HCT116 (cell line): ENCODE measurements at regions not wholly inside any gene's neighbourhood (a gene's known extent, or its start where the extent isn't known, plus 50 kb on each side); places are given as distances from the start of the nearest gene placed in this dataset.

Source experiments
- ATAC-seq: fragments of 200-7000 bp; cut with Tn5 transposase; 2 replicates; pipeline ENCODE4 v1.9.1; 2020; ENCODE audit warnings: mild to moderate bottlenecking, moderate library complexity
- BruUV-seq: library from RNA; stranded (reverse); fragments of 400-500 nt; replicated peaks from 2 replicates; lab custom pipeline; 2021; lab: Mats Ljungman, UMichigan
- CTCF ChIA-PET: fragments of 300-600 bp; sonication (Branson Sonifier 250); formaldehyde crosslinking; loops from one replicate; lab custom pipeline; 2021; ENCODE audit warnings: antibody characterized with exemption; lab: Charles Lee
- POLR2A ChIA-PET: fragments of 300-600, 350-600 bp; sonication (Branson Sonifier 250); formaldehyde crosslinking; loops from one replicate; lab custom pipeline; 2021; ENCODE audit warnings: antibody characterized with exemption; lab: Charles Lee
- RAD21 ChIA-PET, 2 experiments: fragments of 300-600 bp; sonication (Branson Sonifier 250); formaldehyde crosslinking; loops; one replicate each; lab custom pipeline; 2023; ENCODE audit warnings: low total read pairs in 2 of 2; ENCODE audit not compliant: uncharacterized antibody in 2 of 2, unreplicated experiment in 2 of 2, low non-redundant PET in 1 of 2; lab: Charles Lee
- DNase-seq: peaks from one replicate; pipeline ENCODE4 v3.0.0-alpha.2; 2010; ENCODE audit warnings: low read depth, low spot score
- H2AFZ ChIP-seq: fragments of 200-600 bp; shearing (Covaris generic), sonication (generic); 2 replicates; pipeline ENCODE4 v1.6.1; 2017; ENCODE audit warnings: low read depth, mixed run types, mixed read lengths, antibody characterized with exemption, low read length; ENCODE audit not compliant: poor library complexity, severe bottlenecking
- H3K27ac ChIP-seq: 2 replicates; pipeline ENCODE4 v1.5.1; 2012; ENCODE audit warnings: low read depth, low read length
- H3K27me3 ChIP-seq: fragments of 200-600 bp; sonication (generic); 2 replicates; pipeline ENCODE4 v1.6.1; 2016; ENCODE audit warnings: mixed run types, low read length, mixed read lengths; ENCODE audit not compliant: insufficient read depth
- H3K36me3 ChIP-seq, 2 experiments: fragments of 200-500 bp in 1 of 2; fragments of 200-600 bp in 1 of 2; sonication (Bioruptor generic) in 1 of 2; sonication (generic) in 1 of 2; 2 replicates each; pipeline versions ENCODE4 v1.5.1 to v1.6.1; 2014 to 2016; ENCODE audit warnings: low read length in 2 of 2, inconsistent platforms in 1 of 2, mixed read lengths in 1 of 2, mixed run types in 1 of 2; ENCODE audit not compliant: insufficient read depth in 2 of 2, control insufficient read depth in 1 of 2
- H3K4me1 ChIP-seq, 2 experiments: fragments of 200-600 bp in 1 of 2; sonication (generic) in 1 of 2; 2 replicates each; pipeline versions ENCODE4 v1.5.1 to v1.6.1; 2012 to 2017; ENCODE audit warnings: low read length in 2 of 2, inconsistent platforms in 1 of 2, mild to moderate bottlenecking in 1 of 2, mixed read lengths in 1 of 2, mixed run types in 1 of 2, moderate library complexity in 1 of 2; ENCODE audit not compliant: insufficient read depth in 2 of 2, control insufficient read depth in 1 of 2
- H3K4me2 ChIP-seq: fragments of 200-600 bp; sonication (generic); 2 replicates; pipeline ENCODE4 v1.6.1; 2017; ENCODE audit warnings: mixed run types, low read length, mixed read lengths
- H3K4me3 ChIP-seq, 2 experiments: fragments of 200-600 bp in 1 of 2; sonication (generic) in 1 of 2; replicated peaks in 1 of 2; 2 replicates each; pipeline ENCODE4 v1.5.1; 2011 to 2016; ENCODE audit warnings: low read length in 2 of 2, control low read depth in 1 of 2, low read depth in 1 of 2, mild to moderate bottlenecking in 1 of 2, mixed read lengths in 1 of 2, mixed run types in 1 of 2
- H3K79me2 ChIP-seq: fragments of 200-600 bp; sonication (generic); 2 replicates; pipeline ENCODE4 v1.6.1; 2017; ENCODE audit warnings: mild to moderate bottlenecking, mixed run types, low read length, moderate library complexity, mixed read lengths; ENCODE audit not compliant: insufficient read depth
- H3K9ac ChIP-seq: fragments of 200-600 bp; sonication (generic); 2 replicates; pipeline ENCODE4 v1.6.1; 2016; ENCODE audit warnings: low read length, mixed read lengths
- H3K9me2 ChIP-seq: fragments of 200-600 bp; sonication (generic), shearing (Covaris generic); 2 replicates; pipeline ENCODE4 v1.6.1; 2017; ENCODE audit warnings: mixed run types, mild to moderate bottlenecking, moderate library complexity; ENCODE audit not compliant: insufficient read depth
- H3K9me3 ChIP-seq, 2 experiments: fragments of 200-500 bp in 1 of 2; fragments of 200-600 bp in 1 of 2; sonication (Bioruptor generic) in 1 of 2; sonication (generic) in 1 of 2; 2 replicates each; pipeline ENCODE4 v1.6.1; 2014 to 2017; ENCODE audit warnings: low read length in 2 of 2, mixed read lengths in 2 of 2, inconsistent platforms in 1 of 2, low read depth in 1 of 2, mild to moderate bottlenecking in 1 of 2, mixed run types in 1 of 2, moderate library complexity in 1 of 2; ENCODE audit not compliant: control insufficient read depth in 1 of 2, insufficient read depth in 1 of 2
- H4K20me1 ChIP-seq: fragments of 200-600 bp; sonication (generic), shearing (Covaris generic); 2 replicates; pipeline ENCODE4 v1.6.1; 2017; ENCODE audit warnings: mixed run types, mild to moderate bottlenecking, moderate library complexity; ENCODE audit not compliant: insufficient read depth
- CBX3 ChIP-seq: IDR thresholded peaks from 2 replicates; pipeline ENCODE4 v1.6.1; 2012; ENCODE audit warnings: low read depth
- EGR1 ChIP-seq: IDR thresholded peaks from 2 replicates; pipeline ENCODE4 v1.6.1; 2012; ENCODE audit warnings: low read depth
- EZH2 ChIP-seq: fragments of 200-600 bp; sonication (generic); IDR thresholded peaks from 2 replicates; pipeline ENCODE4 v1.6.1; 2017; ENCODE audit warnings: antibody characterized with exemption, mixed run types
- FOSL1 ChIP-seq: IDR thresholded peaks from 2 replicates; pipeline ENCODE4 v1.6.1; 2012; ENCODE audit warnings: low read depth
- JUND ChIP-seq: IDR thresholded peaks from 2 replicates; pipeline ENCODE4 v1.6.1; 2012
- POLR2A ChIP-seq: IDR thresholded peaks from 2 replicates; pipeline ENCODE4 v1.7.0; 2011; ENCODE audit warnings: borderline replicate concordance; ENCODE audit not compliant: insufficient read depth, insufficient read length; ENCODE audit errors: extremely low read depth
- SP1 ChIP-seq: IDR thresholded peaks from 2 replicates; pipeline ENCODE4 v1.6.1; 2012; ENCODE audit warnings: low read depth
- SRF ChIP-seq: IDR thresholded peaks from 2 replicates; pipeline ENCODE4 v1.6.1; 2012; ENCODE audit warnings: low read depth
- TCF7L2 ChIP-seq: IDR thresholded peaks from 2 replicates; pipeline ENCODE4 v1.7.0; 2011; ENCODE audit warnings: borderline replicate concordance, inconsistent platforms; ENCODE audit not compliant: insufficient read depth, insufficient read length; ENCODE audit errors: extremely low read depth
- YY1 ChIP-seq: IDR thresholded peaks from 2 replicates; pipeline ENCODE4 v1.6.1; 2011; ENCODE audit warnings: low read length, low read depth, moderate library complexity, mild to moderate bottlenecking; ENCODE audit not compliant: insufficient replicate concordance; ENCODE audit errors: extremely low read depth
- ZNF274 ChIP-seq: fragments of 200-500 bp; sonication (Bioruptor generic); IDR thresholded peaks from 2 replicates; pipeline ENCODE4 v1.6.1; 2014; ENCODE audit warnings: mild to moderate bottlenecking, low read depth, low read length, inconsistent platforms
- intact Hi-C: fragments of 100-400 bp; cut with micrococcal nuclease; formaldehyde crosslinking; loops from 2 replicates; pipeline ENCODE4 v1.10.0; 2022
- TF ChIP-seq, protein P1 (sequence below): IDR thresholded peaks from 2 replicates; pipeline ENCODE4 v1.6.1; 2012
- TF ChIP-seq, protein P2 (sequence below): IDR thresholded peaks from 2 replicates; pipeline ENCODE4 v1.6.1; 2012
- TF ChIP-seq, protein P3 (sequence below), 3 experiments: fragments of 200-600 bp in 1 of 3; sonication (generic) in 1 of 3; IDR thresholded peaks in 2 of 3; conservative IDR thresholded peaks in 1 of 3; 2 replicates each; pipeline ENCODE4 v1.5.1; 2012 to 2017; ENCODE audit warnings: low read depth in 2 of 3, low read length in 2 of 3, antibody characterized with exemption in 1 of 3, borderline replicate concordance in 1 of 3, control low read depth in 1 of 3, mild to moderate bottlenecking in 1 of 3, mixed read lengths in 1 of 3, mixed run types in 1 of 3, moderate library complexity in 1 of 3; ENCODE audit not compliant: insufficient read depth in 1 of 3
- TF ChIP-seq, protein P4 (sequence below): IDR thresholded peaks from 2 replicates; pipeline ENCODE4 v1.6.1; 2012; ENCODE audit warnings: low read depth
- TF ChIP-seq, protein P5 (sequence below): IDR thresholded peaks from 2 replicates; pipeline ENCODE4 v1.6.1; 2011; ENCODE audit warnings: mild to moderate bottlenecking, low read length, moderate library complexity; ENCODE audit not compliant: insufficient replicate concordance; ENCODE audit errors: extremely low read depth

DNA sequence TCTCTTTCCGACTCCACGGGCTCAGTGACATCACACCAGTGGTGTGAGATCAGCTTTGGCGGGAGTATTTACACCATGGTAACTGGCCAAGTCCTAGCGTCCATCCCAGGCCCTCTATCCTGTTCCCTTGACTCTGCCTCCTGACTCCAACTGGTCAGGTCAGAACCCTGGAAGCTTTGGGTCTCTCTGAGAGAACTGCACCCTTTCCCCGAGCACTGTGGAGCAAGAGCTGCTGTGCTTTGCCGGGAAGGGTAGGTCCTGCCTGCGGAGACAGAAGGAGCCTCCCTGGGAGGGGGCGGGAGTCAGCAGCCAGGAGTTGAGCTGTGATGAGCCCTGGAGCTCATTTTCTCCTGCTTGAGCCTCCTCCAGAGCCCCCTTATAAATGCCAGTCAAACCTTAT lies 212.1 kb upstream of the TNRC6C start:
- H4K20me1 ChIP-seq, result no peaks in the 10 kb centered on the region
- H2AFZ ChIP-seq, result no peak overlapping the region
- H3K9me2 ChIP-seq, result no peaks in the 10 kb centered on the region
- H3K4me1 ChIP-seq, result peaks cover 0 to 6% of the 10 kb centered on the region in 2 experiments; a peak in 1 of 4 replicates
- no peak for TF ChIP-seq ZNF274
- no peak for TF ChIP-seq FOSL1
- no peak for TF ChIP-seq SP1
- TF ChIP-seq, protein P1, sequence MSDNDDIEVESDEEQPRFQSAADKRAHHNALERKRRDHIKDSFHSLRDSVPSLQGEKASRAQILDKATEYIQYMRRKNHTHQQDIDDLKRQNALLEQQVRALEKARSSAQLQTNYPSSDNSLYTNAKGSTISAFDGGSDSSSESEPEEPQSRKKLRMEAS, result no peak
- no peak for TF ChIP-seq TCF7L2
- TF ChIP-seq, protein P2, sequence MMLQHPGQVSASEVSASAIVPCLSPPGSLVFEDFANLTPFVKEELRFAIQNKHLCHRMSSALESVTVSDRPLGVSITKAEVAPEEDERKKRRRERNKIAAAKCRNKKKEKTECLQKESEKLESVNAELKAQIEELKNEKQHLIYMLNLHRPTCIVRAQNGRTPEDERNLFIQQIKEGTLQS, result no peak
- no peak for TF ChIP-seq SRF
- no peak for TF ChIP-seq POLR2A
- TF ChIP-seq, protein P3, sequence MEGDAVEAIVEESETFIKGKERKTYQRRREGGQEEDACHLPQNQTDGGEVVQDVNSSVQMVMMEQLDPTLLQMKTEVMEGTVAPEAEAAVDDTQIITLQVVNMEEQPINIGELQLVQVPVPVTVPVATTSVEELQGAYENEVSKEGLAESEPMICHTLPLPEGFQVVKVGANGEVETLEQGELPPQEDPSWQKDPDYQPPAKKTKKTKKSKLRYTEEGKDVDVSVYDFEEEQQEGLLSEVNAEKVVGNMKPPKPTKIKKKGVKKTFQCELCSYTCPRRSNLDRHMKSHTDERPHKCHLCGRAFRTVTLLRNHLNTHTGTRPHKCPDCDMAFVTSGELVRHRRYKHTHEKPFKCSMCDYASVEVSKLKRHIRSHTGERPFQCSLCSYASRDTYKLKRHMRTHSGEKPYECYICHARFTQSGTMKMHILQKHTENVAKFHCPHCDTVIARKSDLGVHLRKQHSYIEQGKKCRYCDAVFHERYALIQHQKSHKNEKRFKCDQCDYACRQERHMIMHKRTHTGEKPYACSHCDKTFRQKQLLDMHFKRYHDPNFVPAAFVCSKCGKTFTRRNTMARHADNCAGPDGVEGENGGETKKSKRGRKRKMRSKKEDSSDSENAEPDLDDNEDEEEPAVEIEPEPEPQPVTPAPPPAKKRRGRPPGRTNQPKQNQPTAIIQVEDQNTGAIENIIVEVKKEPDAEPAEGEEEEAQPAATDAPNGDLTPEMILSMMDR (IDR thresholded peaks at IDR 0.05 in 2 of 3, conservative IDR thresholded peaks at IDR 0.05 in 1 of 3; ENCODE audit: borderline replicate concordance in 1 of 3, insufficient read depth in 1 of 3, low read depth in 2 of 3, low read length in 2 of 3), result no peak
- no peak for TF ChIP-seq EGR1
- TF ChIP-seq EZH2, result no peak
- TF ChIP-seq, protein P4, sequence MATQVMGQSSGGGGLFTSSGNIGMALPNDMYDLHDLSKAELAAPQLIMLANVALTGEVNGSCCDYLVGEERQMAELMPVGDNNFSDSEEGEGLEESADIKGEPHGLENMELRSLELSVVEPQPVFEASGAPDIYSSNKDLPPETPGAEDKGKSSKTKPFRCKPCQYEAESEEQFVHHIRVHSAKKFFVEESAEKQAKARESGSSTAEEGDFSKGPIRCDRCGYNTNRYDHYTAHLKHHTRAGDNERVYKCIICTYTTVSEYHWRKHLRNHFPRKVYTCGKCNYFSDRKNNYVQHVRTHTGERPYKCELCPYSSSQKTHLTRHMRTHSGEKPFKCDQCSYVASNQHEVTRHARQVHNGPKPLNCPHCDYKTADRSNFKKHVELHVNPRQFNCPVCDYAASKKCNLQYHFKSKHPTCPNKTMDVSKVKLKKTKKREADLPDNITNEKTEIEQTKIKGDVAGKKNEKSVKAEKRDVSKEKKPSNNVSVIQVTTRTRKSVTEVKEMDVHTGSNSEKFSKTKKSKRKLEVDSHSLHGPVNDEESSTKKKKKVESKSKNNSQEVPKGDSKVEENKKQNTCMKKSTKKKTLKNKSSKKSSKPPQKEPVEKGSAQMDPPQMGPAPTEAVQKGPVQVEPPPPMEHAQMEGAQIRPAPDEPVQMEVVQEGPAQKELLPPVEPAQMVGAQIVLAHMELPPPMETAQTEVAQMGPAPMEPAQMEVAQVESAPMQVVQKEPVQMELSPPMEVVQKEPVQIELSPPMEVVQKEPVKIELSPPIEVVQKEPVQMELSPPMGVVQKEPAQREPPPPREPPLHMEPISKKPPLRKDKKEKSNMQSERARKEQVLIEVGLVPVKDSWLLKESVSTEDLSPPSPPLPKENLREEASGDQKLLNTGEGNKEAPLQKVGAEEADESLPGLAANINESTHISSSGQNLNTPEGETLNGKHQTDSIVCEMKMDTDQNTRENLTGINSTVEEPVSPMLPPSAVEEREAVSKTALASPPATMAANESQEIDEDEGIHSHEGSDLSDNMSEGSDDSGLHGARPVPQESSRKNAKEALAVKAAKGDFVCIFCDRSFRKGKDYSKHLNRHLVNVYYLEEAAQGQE, result no peak
- TF ChIP-seq, protein P5, sequence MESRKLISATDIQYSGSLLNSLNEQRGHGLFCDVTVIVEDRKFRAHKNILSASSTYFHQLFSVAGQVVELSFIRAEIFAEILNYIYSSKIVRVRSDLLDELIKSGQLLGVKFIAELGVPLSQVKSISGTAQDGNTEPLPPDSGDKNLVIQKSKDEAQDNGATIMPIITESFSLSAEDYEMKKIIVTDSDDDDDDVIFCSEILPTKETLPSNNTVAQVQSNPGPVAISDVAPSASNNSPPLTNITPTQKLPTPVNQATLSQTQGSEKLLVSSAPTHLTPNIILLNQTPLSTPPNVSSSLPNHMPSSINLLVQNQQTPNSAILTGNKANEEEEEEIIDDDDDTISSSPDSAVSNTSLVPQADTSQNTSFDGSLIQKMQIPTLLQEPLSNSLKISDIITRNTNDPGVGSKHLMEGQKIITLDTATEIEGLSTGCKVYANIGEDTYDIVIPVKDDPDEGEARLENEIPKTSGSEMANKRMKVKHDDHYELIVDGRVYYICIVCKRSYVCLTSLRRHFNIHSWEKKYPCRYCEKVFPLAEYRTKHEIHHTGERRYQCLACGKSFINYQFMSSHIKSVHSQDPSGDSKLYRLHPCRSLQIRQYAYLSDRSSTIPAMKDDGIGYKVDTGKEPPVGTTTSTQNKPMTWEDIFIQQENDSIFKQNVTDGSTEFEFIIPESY, result no peak
- no peak for TF ChIP-seq JUND
- TF ChIP-seq CBX3, result no peak
- no peak for TF ChIP-seq YY1
- H3K36me3 ChIP-seq, result no peaks in the 10 kb centered on the region
- no peak overlapping the region for H3K9ac ChIP-seq
- ATAC-seq, result no peak
- no TSS peak for BruUV-seq
- no peaks in the 10 kb centered on the region for H3K79me2 ChIP-seq
- CTCF ChIA-PET, result no interaction called here
- peaks cover 4% of the 10 kb centered on the region; the same call in 1 of the 2 replicates for H3K27me3 ChIP-seq
- POLR2A ChIA-PET, result no interaction called here
- no peaks in the 10 kb centered on the region; a peak in 1 of 4 replicates for H3K9me3 ChIP-seq
- RAD21 ChIA-PET, result no interaction called here
- H3K4me3 ChIP-seq, result no peak overlapping the region
- no peak overlapping the region for H3K4me2 ChIP-seq
- no peak for DNase-seq
- intact Hi-C loops, result no loop called here
- H3K27ac ChIP-seq, result no peak overlapping the region
